Activated CD4-positive, alpha-beta T cell treated with anti-CD3 and anti-CD28 coated beads, Interleukin-2, amount 50 U/mL, for 48 hours (primary cell): ENCODE measurements at regions not wholly inside any gene's neighbourhood (a gene's known extent, or its start where the extent isn't known, plus 50 kb on each side); places are given as distances from the start of the nearest gene placed in this dataset.

Experiments used
- DNase-seq, 2 experiments: peaks; one replicate each; pipeline ENCODE4 v3.0.0-alpha.2; 2020

DNA sequence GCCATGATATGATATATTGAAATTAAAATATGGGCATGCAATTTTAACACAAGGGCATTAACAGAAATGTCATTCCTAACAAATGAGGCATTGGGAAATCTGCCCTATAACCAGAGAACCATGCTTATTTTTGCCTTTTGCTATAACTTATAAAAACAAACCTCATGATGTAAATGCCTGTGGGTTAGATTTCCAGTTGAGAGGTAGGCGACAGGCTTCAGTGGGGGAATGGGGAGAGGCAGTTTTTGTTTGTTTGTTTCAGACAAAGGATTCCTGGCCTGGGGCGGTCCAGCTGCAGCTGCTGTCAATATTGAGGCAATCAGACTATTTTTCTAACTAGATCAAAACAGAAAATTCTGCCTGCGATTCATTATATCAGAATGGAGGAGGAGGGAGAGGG lies 490.4 kb upstream of the CFAP20DC start:
- DNase-seq, result no peak

GRCh38 chr3:59538753-59539432 lies 489.1 kb upstream of the CFAP20DC start:
- no peak for DNase-seq

GRCh38 chr3:59535791-59536221 lies 486.0 kb upstream of the CFAP20DC start:
- DNase-seq, result no peak

DNA sequence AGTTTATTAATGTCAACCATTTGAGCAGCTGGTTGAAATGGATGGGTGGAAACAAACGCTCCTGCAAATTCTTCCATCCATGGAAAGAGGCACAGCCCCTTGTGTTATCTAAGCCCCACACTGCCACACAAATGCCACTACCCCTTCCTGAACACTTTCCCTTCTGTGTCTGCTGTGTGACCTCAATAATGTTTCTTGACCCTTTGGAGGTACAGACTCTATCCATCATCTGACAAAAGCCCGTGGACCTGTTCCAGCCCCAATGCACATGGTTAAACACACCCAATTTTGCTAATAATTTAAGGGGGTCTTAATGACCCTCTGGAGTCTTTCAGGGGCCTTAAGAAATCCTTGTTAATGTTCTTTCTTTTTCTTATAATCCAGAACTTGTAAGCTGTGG lies 482.2 kb upstream of the CFAP20DC start:
- no peak for DNase-seq

DNA sequence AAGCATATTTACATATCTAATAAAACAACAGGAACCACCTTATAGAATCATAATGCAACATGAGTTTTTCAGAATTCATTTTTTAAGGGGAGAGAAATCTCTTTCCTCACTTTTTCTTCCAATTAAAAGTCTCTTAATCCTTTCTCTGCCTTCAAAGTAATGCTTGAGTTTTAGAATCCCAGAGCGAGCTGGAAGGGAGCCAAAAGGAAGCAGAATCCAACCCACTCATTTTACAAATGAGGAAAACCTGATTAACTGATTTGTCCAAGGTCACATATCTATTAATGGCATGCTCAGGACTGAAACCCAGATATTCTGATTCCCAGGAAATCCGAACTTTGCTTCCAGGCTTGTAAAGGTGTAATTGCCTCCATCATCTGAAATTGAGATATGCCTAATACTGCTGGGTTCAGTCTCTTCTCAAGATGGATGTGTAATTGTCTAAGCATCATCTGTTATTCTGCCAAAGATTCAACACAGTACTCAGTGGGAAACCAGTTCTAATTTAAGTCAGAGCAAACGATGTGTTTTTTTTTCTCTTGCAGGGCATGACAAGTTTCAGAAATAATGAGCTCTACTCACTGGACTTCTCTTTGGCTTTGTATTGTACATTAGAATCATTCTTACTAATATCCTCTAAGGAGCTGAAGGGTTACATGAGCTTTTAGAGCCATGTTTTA lies 481.4 kb upstream of the CFAP20DC start:
- DNase-seq, result no peak

DNA sequence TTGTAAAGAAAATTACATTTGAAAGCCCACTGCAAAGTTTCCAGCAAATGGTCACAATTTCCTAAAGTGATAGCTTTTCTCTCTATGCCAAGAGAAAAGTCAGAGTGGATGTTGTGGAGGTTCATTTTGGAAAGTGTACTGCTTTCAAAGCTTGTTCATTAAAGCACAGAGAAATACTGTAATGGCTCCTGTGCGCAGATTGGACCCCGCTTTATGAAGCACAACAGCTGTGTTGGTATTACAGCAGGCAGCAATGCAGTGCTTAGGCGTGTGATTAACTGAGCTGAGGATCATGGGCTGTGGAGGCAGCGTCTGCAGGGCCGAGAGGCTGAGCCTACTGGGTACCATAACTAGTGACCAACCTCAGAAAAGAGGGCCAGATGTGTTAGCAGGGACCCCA lies 478.4 kb upstream of the CFAP20DC start:
- DNase-seq, result no peak

- DNase-seq, result no peak
Measured at GRCh38 chr3:59527493-59527892, 477.7 kb upstream of the CFAP20DC start.

GRCh38 chr3:59526999-59527398 lies 477.2 kb upstream of the CFAP20DC start:
- DNase-seq, result no peak

DNA sequence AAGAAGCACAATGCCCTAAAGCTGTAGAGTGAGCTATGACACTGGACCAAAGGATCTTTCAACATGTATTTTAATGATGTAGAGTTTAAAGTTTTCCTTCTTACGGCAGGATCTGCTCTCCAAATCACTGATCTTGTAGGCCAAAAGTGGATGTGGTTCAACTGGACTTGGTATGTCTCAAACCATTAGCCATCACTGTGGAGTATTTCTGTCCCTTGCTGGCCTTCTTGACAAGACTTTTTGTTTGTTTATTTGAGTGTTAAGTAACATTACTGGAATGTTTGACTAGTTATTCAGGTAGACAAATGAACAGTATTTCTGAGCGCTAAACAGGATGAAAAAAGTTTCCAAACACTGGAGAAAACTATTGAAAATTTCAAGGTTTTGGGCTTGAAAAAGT lies 472.7 kb upstream of the CFAP20DC start:
- DNase-seq, result no peak

DNA sequence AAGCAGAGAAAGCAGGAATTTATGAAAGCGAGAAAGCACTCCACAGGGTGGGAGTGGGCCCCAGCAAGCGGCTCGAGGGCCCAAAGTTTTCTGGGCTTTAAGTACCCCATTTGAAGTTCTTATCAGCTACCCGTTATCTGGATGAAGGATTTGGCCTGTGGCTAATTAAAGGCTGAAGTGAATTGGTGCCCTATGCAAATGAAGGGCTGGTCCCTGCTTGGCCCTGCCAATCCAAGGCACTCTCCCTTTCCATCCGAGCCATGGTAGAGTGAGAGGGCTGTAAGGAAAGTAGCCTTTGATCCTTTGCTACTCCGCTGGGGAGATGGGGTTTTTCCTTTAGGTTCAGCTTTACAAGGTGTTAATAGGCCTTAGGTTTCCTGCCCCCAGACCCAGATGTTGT lies 469.3 kb upstream of the CFAP20DC start:
- DNase-seq, result no peak

DNA sequence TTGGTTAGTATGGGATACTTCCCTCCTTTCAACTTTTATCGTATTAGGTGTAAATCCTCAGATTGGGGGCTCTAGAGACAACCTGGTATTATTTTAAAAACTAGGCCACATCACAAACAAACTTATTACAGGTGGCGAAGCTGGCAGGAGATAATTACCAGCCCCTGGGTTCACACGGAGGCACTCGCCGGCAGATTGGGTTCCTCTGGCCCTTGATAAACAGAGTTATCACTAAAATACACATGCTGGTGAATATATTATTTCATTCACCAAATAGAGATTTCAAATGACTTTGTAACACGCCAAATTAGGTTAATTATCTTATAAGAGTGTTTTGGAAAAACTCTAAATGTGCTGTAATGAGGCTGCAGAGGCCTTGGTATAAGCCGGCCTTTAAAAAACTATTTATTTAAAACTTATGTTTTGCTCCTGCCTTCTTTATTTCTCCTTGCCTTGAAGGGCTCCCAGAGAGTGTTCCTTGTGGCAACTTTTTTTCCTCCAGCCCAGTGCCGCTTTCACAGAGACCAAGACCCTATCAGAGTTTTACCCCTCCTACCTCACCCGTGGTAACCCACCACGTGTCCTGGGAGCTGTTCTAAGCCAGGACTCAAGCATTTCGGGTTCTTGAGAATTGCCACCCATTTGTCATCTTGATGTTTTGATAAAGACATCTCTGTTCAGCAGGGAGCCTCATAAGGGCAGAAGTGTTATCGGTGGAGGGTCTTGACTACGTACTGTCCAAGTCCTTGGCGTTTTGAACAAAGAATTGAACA lies 468.6 kb upstream of the CFAP20DC start:
- DNase-seq, result no peak

GRCh38 chr3:59517388-59517787 lies 467.6 kb upstream of the CFAP20DC start:
- no peak for DNase-seq

DNA sequence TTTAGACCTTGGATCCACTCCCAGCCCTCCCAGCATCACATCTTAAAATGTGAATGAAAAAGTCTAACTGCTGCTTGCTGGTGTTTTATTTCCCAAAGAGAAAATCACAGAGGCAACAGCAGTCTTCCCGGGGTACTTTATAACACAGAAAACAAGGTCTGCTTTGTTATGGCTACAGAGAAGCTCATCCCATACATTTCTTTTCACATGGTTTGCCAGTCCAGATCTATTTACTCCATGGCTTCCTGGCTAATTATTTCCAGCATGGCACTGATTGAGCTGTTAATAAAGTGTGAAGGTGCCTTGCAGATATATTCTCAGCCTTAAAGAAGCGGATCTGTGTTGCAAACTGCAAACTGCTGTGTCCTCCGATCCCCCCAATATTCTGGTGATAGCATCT lies 466.1 kb upstream of the CFAP20DC start:
- no peak for DNase-seq

DNA sequence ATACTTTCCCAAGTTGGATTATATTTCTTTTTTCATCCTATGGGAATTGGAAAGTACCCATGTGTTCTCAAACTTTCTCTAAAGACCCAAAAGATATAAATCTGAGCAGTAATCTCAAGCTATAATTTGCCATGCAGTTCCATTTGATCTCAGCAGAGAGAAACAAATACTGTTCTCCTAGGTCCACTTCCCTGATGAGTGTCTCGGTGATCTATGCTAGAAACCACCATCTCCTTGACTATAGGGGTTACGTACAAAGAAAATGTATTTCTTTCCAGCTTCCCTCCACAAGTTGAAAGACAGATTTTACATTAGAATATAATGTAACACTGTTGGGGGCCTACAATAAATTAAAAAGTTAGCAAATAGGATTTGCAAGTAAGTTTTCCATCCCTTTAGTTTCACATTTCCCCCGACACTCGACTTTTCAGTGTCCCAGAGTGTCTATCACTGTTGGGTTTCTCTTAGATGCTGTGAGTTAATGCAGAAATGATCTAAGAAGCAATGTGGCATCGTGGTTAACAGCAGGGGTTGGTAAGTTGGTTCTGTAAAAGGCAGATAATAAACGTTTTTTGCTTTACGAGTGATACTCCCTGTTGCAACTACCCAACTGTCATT lies 465.1 kb upstream of the CFAP20DC start:
- no peak for DNase-seq

DNA sequence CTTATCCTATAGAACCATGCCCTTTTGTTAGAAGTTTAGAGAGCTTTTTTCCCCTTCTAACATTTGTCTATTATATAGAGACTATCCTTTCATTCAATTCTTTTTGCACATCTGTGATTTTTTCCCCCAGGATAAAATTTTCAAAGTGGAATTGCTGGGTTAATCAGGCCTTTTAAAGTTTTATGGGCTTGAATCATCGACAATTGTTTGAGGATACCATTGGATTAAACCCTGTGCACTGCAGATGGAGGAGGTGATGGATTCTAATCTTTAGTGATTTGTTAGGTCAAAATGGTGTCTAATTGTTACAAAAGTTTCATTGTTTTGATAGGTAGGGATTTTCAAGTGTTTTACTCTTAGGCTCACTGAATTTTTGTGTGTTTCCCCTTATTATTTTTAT lies 463.7 kb upstream of the CFAP20DC start:
- no peak for DNase-seq

- no peak for DNase-seq
Measured at GRCh38 chr3:59512066-59512465, 462.2 kb upstream of the CFAP20DC start.

GRCh38 chr3:59510576-59510975 lies 460.8 kb upstream of the CFAP20DC start:
- DNase-seq, result no peak

GRCh38 chr3:59508273-59508672 lies 458.4 kb upstream of the CFAP20DC start:
- no peak for DNase-seq

- DNase-seq, result no peak
Measured at GRCh38 chr3:59506191-59506590, 456.4 kb upstream of the CFAP20DC start.

DNA sequence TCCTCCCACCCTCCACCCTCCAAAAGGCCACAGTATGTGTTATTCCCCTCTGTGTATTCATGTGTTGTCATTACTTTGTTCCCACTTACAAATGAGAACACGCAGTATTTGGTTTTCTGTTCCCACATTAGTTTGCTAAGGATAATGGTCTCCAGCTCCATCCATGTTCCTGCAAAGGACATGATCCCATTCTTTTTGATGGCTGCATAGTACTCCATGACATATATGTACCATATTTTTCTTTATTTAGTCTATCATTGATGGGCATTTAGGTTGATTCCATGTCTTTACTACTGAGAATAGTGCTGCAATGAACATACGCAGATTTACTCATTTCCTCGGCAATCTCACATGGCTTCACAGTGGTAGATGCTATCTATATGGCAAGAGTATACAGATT lies 453.6 kb upstream of the CFAP20DC start:
- DNase-seq, result no peak

DNA sequence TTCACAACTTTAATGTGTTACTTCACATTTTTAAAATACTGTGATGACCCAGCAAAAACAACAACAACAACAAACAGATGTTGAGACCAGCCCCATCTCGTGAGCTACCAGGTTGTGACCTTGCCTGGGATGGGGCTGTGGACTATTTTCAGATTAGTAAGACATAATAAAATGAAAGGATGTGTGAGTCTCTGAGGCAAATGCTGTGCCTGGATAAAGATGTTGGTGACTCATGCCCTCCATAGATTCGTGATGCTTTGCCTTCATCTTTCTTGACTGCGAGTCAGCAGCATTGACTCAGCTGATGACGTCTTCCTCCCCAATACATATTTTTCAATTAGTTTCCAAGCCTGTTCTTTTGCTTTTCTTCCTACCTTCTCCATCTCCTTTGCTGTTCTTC lies 453.0 kb upstream of the CFAP20DC start:
- DNase-seq, result peak; percentile 20 to 41

GRCh38 chr3:59499954-59500353 lies 450.1 kb upstream of the CFAP20DC start:
- DNase-seq, result no peak

DNA sequence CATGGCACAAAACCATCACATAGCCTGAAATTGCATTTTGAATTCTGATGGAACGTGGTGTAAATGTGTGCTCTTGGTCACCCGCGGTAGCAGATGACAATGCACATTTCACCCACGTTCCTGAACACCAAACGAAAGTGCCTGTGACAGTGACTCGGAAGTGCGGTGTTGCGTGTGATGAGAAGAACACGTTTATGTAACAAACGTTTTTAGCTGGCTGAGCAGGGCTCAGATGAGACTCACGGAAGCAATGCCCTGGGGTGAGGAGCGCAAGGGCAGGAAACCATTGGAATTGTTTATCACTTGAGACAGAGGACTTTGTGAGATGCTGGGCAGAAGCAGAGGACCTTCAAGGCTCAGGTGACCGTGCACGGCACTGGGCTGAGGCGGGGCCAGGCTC lies 449.2 kb upstream of the CFAP20DC start:
- no peak for DNase-seq

DNA sequence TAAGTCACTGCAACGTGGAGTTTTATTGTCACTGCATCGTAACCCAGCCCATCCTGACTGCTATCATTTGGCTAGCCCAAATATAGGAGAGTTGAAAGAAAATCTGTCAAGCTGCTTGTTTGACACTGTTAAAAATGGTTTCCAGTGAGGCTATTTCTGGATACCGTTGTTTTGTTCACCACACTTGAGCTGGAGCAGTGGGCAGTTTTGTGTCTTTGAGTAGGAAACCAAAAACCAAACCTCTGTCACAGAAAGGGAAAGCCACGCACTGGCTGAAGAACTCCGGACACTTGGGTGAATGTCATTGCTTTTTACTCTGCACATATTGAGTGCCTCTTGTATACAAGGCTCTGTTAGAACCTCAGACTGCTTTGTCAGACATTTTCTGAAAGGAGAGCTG lies 446.4 kb upstream of the CFAP20DC start:
- DNase-seq, result no peak
